A549 (cell line): ENCODE measurements at regions not wholly inside any gene's neighbourhood (a gene's known extent, or its start where the extent isn't known, plus 50 kb on each side); places are given as distances from the start of the nearest gene placed in this dataset.
A peak's percentile ranks its signal among the peaks of the same experiment; 100 is the strongest.

Experiments
- ATAC-seq, 2 experiments: fragments of 200-7000 bp in 1 of 2; fragments of >200 bp in 1 of 2; cut with Nextera tagmentation in 1 of 2; cut with Tn5 transposase in 1 of 2; 3 replicates each; pipeline versions ENCODE4 v1.8.0 to v1.9.1; 2018 to 2020; ENCODE audit warnings: mild to moderate bottlenecking in 1 of 2, moderate library complexity in 1 of 2
- CTCF ChIA-PET: fragments of 300-600 bp; sonication (Branson Sonifier 250); formaldehyde crosslinking; extraction: SDS; loops from one replicate; lab custom pipeline; 2021; ENCODE audit warnings: antibody characterized with exemption, inconsistent platforms; lab: Yijun Ruan, JAX
- POLR2A ChIA-PET: fragments of 350-600 bp; formaldehyde crosslinking; extraction: SDS; loops from one replicate; lab custom pipeline; 2021; ENCODE audit warnings: antibody characterized with exemption, inconsistent platforms; lab: Yijun Ruan, JAX
- DNase-seq, 2 experiments: peaks; one replicate each; pipeline versions ENCODE4 v3.0.0 to v3.0.0-alpha.2; 2011 to 2016; ENCODE audit warnings: low read depth in 1 of 2, low spot score in 1 of 2
- FAIRE-seq: peaks from 2 replicates; lab custom pipeline; 2011; peaks lifted over from hg19 to GRCh38; lab: Jason Lieb, UNC
- H3K27ac ChIP-seq, 2 experiments: fragments of >200 bp; sonication (Bioruptor Twin); formaldehyde crosslinking; 3 replicates each; pipeline ENCODE4 v1.5.1; 2016 to 2017
- H3K4me1 ChIP-seq: fragments of >200 bp; sonication (Bioruptor Twin); formaldehyde crosslinking; 3 replicates; pipeline ENCODE4 v1.6.1; 2016
- H3K4me2 ChIP-seq: fragments of >200 bp; sonication (Bioruptor Twin); formaldehyde crosslinking; 3 replicates; pipeline ENCODE4 v1.6.1; 2016
- H3K4me3 ChIP-seq: fragments of >200 bp; sonication (Bioruptor Twin); formaldehyde crosslinking; 3 replicates; pipeline ENCODE4 v1.5.1; 2016
- H3K9me3 ChIP-seq: fragments of >200 bp; sonication (Bioruptor Twin); formaldehyde crosslinking; 3 replicates; pipeline ENCODE4 v1.6.1; 2016
- CEBPB ChIP-seq, 2 experiments: fragments of >200 bp in 1 of 2; sonication (Bioruptor Twin) in 1 of 2; formaldehyde crosslinking in 1 of 2; IDR thresholded peaks; 2 replicates each; pipeline ENCODE4 v1.6.1; 2012 to 2016
- CTCF ChIP-seq: fragments of >200 bp; sonication (Bioruptor Twin); formaldehyde crosslinking; IDR thresholded peaks from 3 replicates; pipeline ENCODE4 v1.5.1; 2016
- EHF ChIP-seq: fragments of 250-450 bp; sonication (Bioruptor Pico); IDR thresholded peaks from 2 replicates; pipeline ENCODE4 v1.5.0; 2020; ENCODE audit warnings: mild to moderate bottlenecking
- HEYL ChIP-seq: fragments of 250-450 bp; sonication (Bioruptor Pico); IDR thresholded peaks from 2 replicates; pipeline ENCODE4 v1.8.0; 2021; ENCODE audit warnings: mild to moderate bottlenecking, moderate library complexity
- HMGXB4 ChIP-seq: fragments of 250-450 bp; sonication (Bioruptor Pico); IDR thresholded peaks from 2 replicates; pipeline ENCODE4 v1.5.0; 2021; ENCODE audit warnings: mild to moderate bottlenecking, moderate library complexity, borderline replicate concordance
- HOXA7 ChIP-seq: fragments of 250-450 bp; sonication (Bioruptor Pico); IDR thresholded peaks from 2 replicates; pipeline ENCODE4 v1.5.0; 2020; ENCODE audit warnings: mild to moderate bottlenecking, moderate library complexity
- JUNB ChIP-seq: fragments of >200 bp; sonication (Bioruptor Twin); formaldehyde crosslinking; IDR thresholded peaks from 2 replicates; pipeline ENCODE4 v1.6.1; 2016
- MAFK ChIP-seq: fragments of 450-650 bp; IDR thresholded peaks from 2 replicates; pipeline ENCODE4 v1.6.1; 2014; ENCODE audit not compliant: partially characterized antibody
- PBX3 ChIP-seq: IDR thresholded peaks from 2 replicates; pipeline ENCODE4 v1.6.1; 2012
- POLR2AphosphoS2 ChIP-seq: conservative IDR thresholded peaks from 2 replicates; pipeline ENCODE4 v1.6.1; 2012; ENCODE audit warnings: low read length, improper control_type of control experiment, inconsistent platforms
- RAD21 ChIP-seq, 2 experiments: fragments of >200 bp in 1 of 2; sonication (Bioruptor Twin) in 1 of 2; formaldehyde crosslinking in 1 of 2; IDR thresholded peaks in 1 of 2; conservative IDR thresholded peaks in 1 of 2; 2 replicates in 1 of 2; 3 replicates in 1 of 2; pipeline ENCODE4 v1.6.1; 2012 to 2018; ENCODE audit warnings: inconsistent platforms in 1 of 2
- RCOR1 ChIP-seq: fragments of 150-350 bp; IDR thresholded peaks from 2 replicates; pipeline ENCODE4 v1.6.1; 2014; ENCODE audit warnings: antibody characterized with exemption, low read length, low read depth
- RNF2 ChIP-seq: fragments of 200-600 bp; sonication (generic); IDR thresholded peaks from 2 replicates; pipeline ENCODE4 v1.6.1; 2016; ENCODE audit warnings: low read depth, mild to moderate bottlenecking, antibody characterized with exemption, moderate library complexity, borderline replicate concordance
- TP53 ChIP-seq: fragments of 250-450 bp; sonication (Bioruptor Pico); IDR thresholded peaks from 2 replicates; pipeline ENCODE4 v1.5.0; 2021; ENCODE audit warnings: mild to moderate bottlenecking, moderate library complexity
- ZFP36 ChIP-seq: fragments of 450-650 bp; IDR thresholded peaks from 2 replicates; pipeline ENCODE4 v1.6.1; 2014; ENCODE audit warnings: borderline replicate concordance; ENCODE audit not compliant: partially characterized antibody
- ZNF302 ChIP-seq: fragments of 250-450 bp; sonication (Bioruptor Pico); IDR thresholded peaks from 2 replicates; pipeline ENCODE4 v1.9.0; 2021; ENCODE audit warnings: inconsistent platforms, mild to moderate bottlenecking, moderate library complexity
- WGBS: methylation state at CpG from one replicate; pipeline ENCODE4 v1.1.6; 2017; ENCODE audit errors: missing lambda C conversion rate; 5-methylcytosine and 5-hydroxymethylcytosine counted together

GRCh38 chr17:54521137-54521536, 379.5 kb upstream of the TOM1L1 start (continued):
- TF ChIP-seq HMGXB4 = no peak

GRCh38 chr17:54524501-54524900, 376.2 kb upstream of the TOM1L1 start:
- 0% methylated on average over 2 of the region's 2 CpGs for WGBS
- TF ChIP-seq CEBPB (IDR thresholded peaks at IDR 0.05) = peak; percentile 18 to 65; a peak in 3 of 4 replicates
- TF ChIP-seq ZFP36 = no peak
- no peak for TF ChIP-seq CTCF
- no peak for TF ChIP-seq TP53 (CRISPR knock-in tag)
- TF ChIP-seq, all 56 proteins: peak for 1
- Histone ChIP-seq H3K27ac (no peak overlapping the region), H3K4me3 (no peak overlapping the region), H3K4me2 (no peak overlapping the region), H3K9me3 (peaks cover 8% of the 10 kb centered on the region; the same call in 1 of the 3 replicates), H3K4me1 (no peaks in the 10 kb centered on the region)
- POLR2A ChIA-PET = no interaction called here
- ATAC-seq = no peak
- FAIRE-seq = no peak
- CTCF ChIA-PET = no interaction called here
- no peak for DNase-seq

- no peak overlapping the region for H3K4me2 ChIP-seq
- CTCF ChIA-PET = no interaction called here
- H3K9me3 ChIP-seq = peaks cover 4% of the 10 kb centered on the region; the same call in 1 of the 3 replicates
- no peak overlapping the region for H3K27ac ChIP-seq
- WGBS = 6% methylated on average over 2 of the region's 2 CpGs
- TF ChIP-seq HEYL (CRISPR knock-in tag) (no peak), EHF (CRISPR knock-in tag) (no peak), PBX3 (no peak), RAD21 (conservative IDR thresholded peaks at IDR 0.05 in 1 of 2, IDR thresholded peaks at IDR 0.05 in 1 of 2) (no peak), CEBPB (IDR thresholded peaks at IDR 0.05) (no peak), ZFP36 (no peak), TP53 (CRISPR knock-in tag) (no peak), POLR2AphosphoS2 (no peak), MAFK (no peak), HOXA7 (no peak), JUNB (no peak), RNF2 (no peak), RCOR1 (no peak), CTCF (no peak), ZNF302 (CRISPR knock-in tag) (no peak)
- TF ChIP-seq, all 56 proteins: peak for 0
- no peak for DNase-seq
- FAIRE-seq = no peak
- Histone ChIP-seq H3K4me1 (no peaks in the 10 kb centered on the region), H3K4me3 (no peak overlapping the region)
- ATAC-seq = no peak
- POLR2A ChIA-PET = no interaction called here
Observed at GRCh38 chr17:54527941-54528340, 372.7 kb upstream of the TOM1L1 start.
